ENCODE measurements at regions not wholly inside any gene's neighbourhood (a gene's known extent, or its start where the extent isn't known, plus 50 kb on each side); places are given as distances from the start of the nearest gene placed in this dataset.
A peak's percentile ranks its signal among the peaks of the same experiment; 100 is the strongest.

- DNase-seq (ENCODE audit: low read depth): no peak
- no peaks in the 10 kb centered on the region for H3K27me3 ChIP-seq (ENCODE audit: control insufficient read depth, insufficient read depth, low read length)
- TF ChIP-seq CTCF (IDR thresholded peaks at IDR 0.05; ENCODE audit: insufficient read depth, low read length, poor library complexity, severe bottlenecking): peak; percentile 17
- no peak overlapping the region for H3K4me3 ChIP-seq (ENCODE audit: low read depth, low read length)
- H3K36me3 ChIP-seq (ENCODE audit: control insufficient read depth, insufficient read depth, low read length): no peaks in the 10 kb centered on the region
These were observed 285.9 kb upstream of the SMIM30 start for GRCh38 chr7:113404245-113404644.

- no peak overlapping the region for H3K4me3 ChIP-seq (ENCODE audit: low read depth, low read length)
- TF ChIP-seq CTCF (IDR thresholded peaks at IDR 0.05; ENCODE audit: insufficient read depth, low read length, poor library complexity, severe bottlenecking): no peak
- no peak for DNase-seq (ENCODE audit: low read depth)
- no peaks in the 10 kb centered on the region for H3K36me3 ChIP-seq (ENCODE audit: control insufficient read depth, insufficient read depth, low read length)
- no peaks in the 10 kb centered on the region for H3K27me3 ChIP-seq (ENCODE audit: control insufficient read depth, insufficient read depth, low read length)
These were observed 284.1 kb upstream of the SMIM30 start for GRCh38 chr7:113402482-113402881.

- Histone ChIP-seq H3K36me3 (ENCODE audit: control insufficient read depth, insufficient read depth, low read length) (no peaks in the 10 kb centered on the region), H3K27me3 (ENCODE audit: control insufficient read depth, insufficient read depth, low read length) (no peaks in the 10 kb centered on the region), H3K4me3 (ENCODE audit: low read depth, low read length) (no peak overlapping the region)
- DNase-seq (ENCODE audit: low read depth): no peak
- no peak for TF ChIP-seq CTCF (IDR thresholded peaks at IDR 0.05; ENCODE audit: insufficient read depth, low read length, poor library complexity, severe bottlenecking)
These were observed 283.7 kb upstream of the SMIM30 start for GRCh38 chr7:113402005-113402404.

- DNase-seq (ENCODE audit: low read depth): no peak
- H3K27me3 ChIP-seq (ENCODE audit: control insufficient read depth, insufficient read depth, low read length): no peaks in the 10 kb centered on the region
- H3K36me3 ChIP-seq (ENCODE audit: control insufficient read depth, insufficient read depth, low read length): no peaks in the 10 kb centered on the region
- TF ChIP-seq CTCF (IDR thresholded peaks at IDR 0.05; ENCODE audit: insufficient read depth, low read length, poor library complexity, severe bottlenecking): no peak
- no peak overlapping the region for H3K4me3 ChIP-seq (ENCODE audit: low read depth, low read length)
These were observed 276.5 kb upstream of the SMIM30 start for GRCh38 chr7:113394856-113395255.

- DNase-seq (ENCODE audit: low read depth): no peak
- Histone ChIP-seq H3K27me3 (ENCODE audit: control insufficient read depth, insufficient read depth, low read length) (no peaks in the 10 kb centered on the region), H3K4me3 (ENCODE audit: low read depth, low read length) (no peak overlapping the region), H3K36me3 (ENCODE audit: control insufficient read depth, insufficient read depth, low read length) (no peaks in the 10 kb centered on the region)
- no peak for TF ChIP-seq CTCF (IDR thresholded peaks at IDR 0.05; ENCODE audit: insufficient read depth, low read length, poor library complexity, severe bottlenecking)
These were observed 274.6 kb upstream of the SMIM30 start for GRCh38 chr7:113392841-113393540.

- DNase-seq (ENCODE audit: low read depth): no peak
- no peak for TF ChIP-seq CTCF (IDR thresholded peaks at IDR 0.05; ENCODE audit: insufficient read depth, low read length, poor library complexity, severe bottlenecking)
- H3K36me3 ChIP-seq (ENCODE audit: control insufficient read depth, insufficient read depth, low read length): no peaks in the 10 kb centered on the region
- H3K4me3 ChIP-seq (ENCODE audit: low read depth, low read length): no peak overlapping the region
- H3K27me3 ChIP-seq (ENCODE audit: control insufficient read depth, insufficient read depth, low read length): no peaks in the 10 kb centered on the region
These were observed 274.1 kb upstream of the SMIM30 start for GRCh38 chr7:113392421-113392820.
